CD14-positive monocyte (primary cell): ENCODE measurements at regions not wholly inside any gene's neighbourhood (a gene's known extent, or its start where the extent isn't known, plus 50 kb on each side); places are given as distances from the start of the nearest gene placed in this dataset.
"Not testable (repeated sequence)": the region's sequence is repeated elsewhere in the genome, so short reads cannot be mapped to it uniquely, and the experiment has no call there.

Experiments used
- DNase-seq, 3 donors: peaks; one replicate each; pipeline ENCODE4 v3.0.0-alpha.2; 2011 to 2022
- H2AFZ ChIP-seq: 2 replicates; pipeline ENCODE4 v1.6.0; 2012; ENCODE audit warnings: mild to moderate bottlenecking, low read depth, low read length, inconsistent platforms; ENCODE audit not compliant: insufficient read depth, poor library complexity, severe bottlenecking
- H3K27ac ChIP-seq, 2 donors: 1 replicate in 1 of 2; 2 replicates in 1 of 2; pipeline ENCODE4 v1.5.1; 2012 to 2013; ENCODE audit warnings: low read length in 2 of 2, control low read depth in 1 of 2, inconsistent platforms in 1 of 2, low read depth in 1 of 2, mild to moderate bottlenecking in 1 of 2
- H3K27me3 ChIP-seq, 2 donors: one replicate each; pipeline versions ENCODE4 v1.6.0 to v1.6.1; 2011 to 2013; ENCODE audit warnings: low read length in 2 of 2; ENCODE audit not compliant: control insufficient read depth in 2 of 2, insufficient read depth in 2 of 2
- H3K36me3 ChIP-seq, 2 donors: replicated peaks in 1 of 2; 1 replicate in 1 of 2; 2 replicates in 1 of 2; pipeline versions ENCODE4 v1.5.1 to v1.6.1; 2012 to 2013; ENCODE audit warnings: low read length in 2 of 2, control low read depth in 1 of 2, inconsistent platforms in 1 of 2, mild to moderate bottlenecking in 1 of 2; ENCODE audit not compliant: insufficient read depth in 2 of 2, control insufficient read depth in 1 of 2
- H3K4me1 ChIP-seq, 2 donors: 1 replicate in 1 of 2; 2 replicates in 1 of 2; pipeline versions ENCODE4 v1.5.1 to v1.6.1; 2012 to 2013; ENCODE audit warnings: low read length in 2 of 2, control low read depth in 1 of 2, inconsistent platforms in 1 of 2, mild to moderate bottlenecking in 1 of 2, moderate library complexity in 1 of 2; ENCODE audit not compliant: insufficient read depth in 2 of 2, control insufficient read depth in 1 of 2
- H3K4me2 ChIP-seq: replicated peaks from 2 replicates; pipeline ENCODE3; 2012; ENCODE audit warnings: low read length, moderate library complexity, mild to moderate bottlenecking; ENCODE audit not compliant: poor library complexity, severe bottlenecking; ENCODE audit errors: extremely low read depth
- H3K4me3 ChIP-seq, 3 experiments: fragments of 200-600 bp in 1 of 3; sonication (generic) in 1 of 3; replicated peaks in 1 of 3; 1 replicate in 2 of 3; 2 replicates in 1 of 3; pipeline ENCODE4 v1.5.1; 2011 to 2013; ENCODE audit warnings: low read length in 3 of 3, mild to moderate bottlenecking in 3 of 3, control low read depth in 2 of 3, low read depth in 2 of 3, inconsistent platforms in 1 of 3, moderate library complexity in 1 of 3
- H3K79me2 ChIP-seq: 2 replicates; pipeline ENCODE4 v1.6.0; 2012; ENCODE audit warnings: mild to moderate bottlenecking, control low read depth, inconsistent platforms, low read length, moderate library complexity; ENCODE audit not compliant: insufficient read depth
- H3K9ac ChIP-seq: 2 replicates; pipeline ENCODE4 v1.6.0; 2017; ENCODE audit warnings: low read length, mild to moderate bottlenecking; ENCODE audit not compliant: insufficient read depth, poor library complexity, severe bottlenecking
- H3K9me3 ChIP-seq, 2 donors: replicated peaks in 1 of 2; 1 replicate in 1 of 2; 2 replicates in 1 of 2; pipeline versions ENCODE4 v1.5.1 to v1.6.1; 2012 to 2013; ENCODE audit warnings: low read length in 2 of 2, control low read depth in 1 of 2; ENCODE audit not compliant: control insufficient read depth in 1 of 2, insufficient read depth in 1 of 2
- H4K20me1 ChIP-seq: 2 replicates; pipeline ENCODE4 v1.6.0; 2012; ENCODE audit warnings: mild to moderate bottlenecking, low read length, control low read depth, moderate library complexity; ENCODE audit not compliant: insufficient read depth
- H3K27ac Mint-ChIP-seq, 7 donors: one replicate each; pipeline ENCODE4 v1.8.0; 2020; ENCODE audit warnings: mild to moderate bottlenecking in 7 of 7, mixed read lengths in 7 of 7, moderate library complexity in 6 of 7, inconsistent platforms in 2 of 7
- H3K27me3 Mint-ChIP-seq, 3 donors: one replicate each; pipeline ENCODE4 v1.8.0; 2021 to 2022; ENCODE audit warnings: low read depth in 3 of 3, mild to moderate bottlenecking in 3 of 3, mixed read lengths in 3 of 3, moderate library complexity in 3 of 3, inconsistent platforms in 1 of 3
- H3K36me3 Mint-ChIP-seq, 2 donors: one replicate each; pipeline ENCODE4 v1.8.0; 2020; ENCODE audit warnings: mixed read lengths in 2 of 2, inconsistent platforms in 1 of 2, mild to moderate bottlenecking in 1 of 2
- H3K4me1 Mint-ChIP-seq: one replicate; pipeline ENCODE4 v1.8.0; 2020; ENCODE audit warnings: mild to moderate bottlenecking, mixed read lengths
- H3K4me3 Mint-ChIP-seq, 2 donors: one replicate each; pipeline ENCODE4 v1.8.0; 2020; ENCODE audit warnings: mild to moderate bottlenecking in 2 of 2, mixed read lengths in 2 of 2, moderate library complexity in 1 of 2
- H3K9me3 Mint-ChIP-seq, 7 donors: one replicate each; pipeline ENCODE4 v1.8.0; 2020 to 2022; ENCODE audit warnings: mixed read lengths in 7 of 7, mild to moderate bottlenecking in 6 of 7, moderate library complexity in 6 of 7, inconsistent platforms in 2 of 7
- WGBS: methylation state at CpG from one replicate; pipeline ENCODE4 v1.1.5; 2013; ENCODE audit warnings: missing lambda C conversion rate; ENCODE audit not compliant: insufficient coverage; 5-methylcytosine and 5-hydroxymethylcytosine counted together
- intact Hi-C, 2 donors: fragments of 100-400 bp; cut with micrococcal nuclease; formaldehyde crosslinking; loops; one replicate each; pipeline versions ENCODE4 v1.15.0 to v1.15.1; 2023
- TF ChIP-seq, protein P1 (sequence below): fragments of 200-600 bp; IDR thresholded peaks from one replicate; pipeline ENCODE4 v1.8.0; 2022; ENCODE audit warnings: antibody characterized with exemption, mild to moderate bottlenecking

DNA sequence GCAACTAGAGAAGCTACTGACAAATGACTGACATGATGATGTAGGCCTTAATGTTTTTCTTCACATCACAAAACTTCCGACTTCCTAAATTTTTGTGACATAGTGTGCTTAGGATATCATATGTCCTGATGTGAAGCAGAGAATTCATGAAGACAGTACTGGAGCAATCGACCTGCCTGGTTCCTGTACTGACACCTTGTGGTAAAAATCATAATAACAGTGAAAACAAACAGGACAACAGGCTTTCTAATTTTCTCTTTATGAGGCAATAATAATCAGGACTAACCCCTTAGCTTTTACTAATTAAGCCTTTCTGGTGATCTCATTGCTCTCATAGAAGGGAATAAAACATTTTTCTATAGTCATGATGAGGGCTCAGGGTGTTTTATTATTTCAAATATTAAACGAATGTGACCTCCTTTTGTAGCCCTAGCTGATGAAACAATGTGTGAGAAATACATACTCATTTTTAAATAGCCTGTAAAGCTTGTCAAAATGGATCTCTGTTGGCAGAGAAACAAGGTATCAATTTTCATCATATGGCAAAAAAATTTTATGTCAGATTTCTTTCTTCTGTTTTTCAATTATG lies 158.4 kb downstream of the TENT5D start:
- Mint-ChIP-seq H3K27ac (no peak overlapping the region), H3K27me3 (peaks cover 0 to 4% (median 0%) of the 10 kb centered on the region in 3 donors), H3K36me3 (no peaks in the 10 kb centered on the region), H3K4me1 (no peaks in the 10 kb centered on the region), H3K9me3 (peaks cover 1 to 8% (median 2%) of the 10 kb centered on the region in 7 donors), H3K4me3 (no peak overlapping the region)
- Histone ChIP-seq H3K9me3 (no peaks in the 10 kb centered on the region), H3K9ac (no peak overlapping the region), H3K79me2 (no peaks in the 10 kb centered on the region), H3K27ac (no peak overlapping the region), H3K27me3 (no peaks in the 10 kb centered on the region), H2AFZ (no peak overlapping the region), H3K4me1 (no peaks in the 10 kb centered on the region), H3K4me2 (no peak overlapping the region), H4K20me1 (no peaks in the 10 kb centered on the region), H3K36me3 (no peaks in the 10 kb centered on the region), H3K4me3 (no peak overlapping the region)
- no peak for DNase-seq
- TF ChIP-seq, protein P1, sequence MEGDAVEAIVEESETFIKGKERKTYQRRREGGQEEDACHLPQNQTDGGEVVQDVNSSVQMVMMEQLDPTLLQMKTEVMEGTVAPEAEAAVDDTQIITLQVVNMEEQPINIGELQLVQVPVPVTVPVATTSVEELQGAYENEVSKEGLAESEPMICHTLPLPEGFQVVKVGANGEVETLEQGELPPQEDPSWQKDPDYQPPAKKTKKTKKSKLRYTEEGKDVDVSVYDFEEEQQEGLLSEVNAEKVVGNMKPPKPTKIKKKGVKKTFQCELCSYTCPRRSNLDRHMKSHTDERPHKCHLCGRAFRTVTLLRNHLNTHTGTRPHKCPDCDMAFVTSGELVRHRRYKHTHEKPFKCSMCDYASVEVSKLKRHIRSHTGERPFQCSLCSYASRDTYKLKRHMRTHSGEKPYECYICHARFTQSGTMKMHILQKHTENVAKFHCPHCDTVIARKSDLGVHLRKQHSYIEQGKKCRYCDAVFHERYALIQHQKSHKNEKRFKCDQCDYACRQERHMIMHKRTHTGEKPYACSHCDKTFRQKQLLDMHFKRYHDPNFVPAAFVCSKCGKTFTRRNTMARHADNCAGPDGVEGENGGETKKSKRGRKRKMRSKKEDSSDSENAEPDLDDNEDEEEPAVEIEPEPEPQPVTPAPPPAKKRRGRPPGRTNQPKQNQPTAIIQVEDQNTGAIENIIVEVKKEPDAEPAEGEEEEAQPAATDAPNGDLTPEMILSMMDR = peak; percentile 26
- WGBS = no CpG with 5 or more reads among the region's 3 CpGs
- intact Hi-C loops = no loop called here

DNA sequence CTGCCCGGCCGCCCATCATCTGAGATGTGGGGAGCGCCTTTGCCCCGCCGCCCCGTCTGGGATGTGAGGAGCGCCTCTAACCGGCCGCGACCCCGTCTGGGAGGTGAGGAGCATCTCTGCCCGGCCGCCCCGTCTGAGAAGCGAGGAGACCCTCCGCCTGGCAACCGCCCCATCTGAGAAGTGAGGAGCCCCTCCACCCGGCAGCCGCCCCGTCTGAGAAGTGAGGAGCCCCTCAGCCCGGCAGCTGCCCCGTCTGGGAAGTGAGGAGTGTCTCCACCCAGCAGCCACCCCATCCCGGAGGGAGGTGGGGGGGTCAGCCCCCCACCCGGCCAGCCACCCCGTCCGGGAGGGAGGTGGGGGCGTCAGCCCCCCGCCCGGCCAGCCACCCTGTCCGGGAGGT lies 170.7 kb downstream of the TENT5D start:
- H2AFZ ChIP-seq, H3K9me3 ChIP-seq, DNase-seq, H3K27ac Mint-ChIP-seq, H3K27ac ChIP-seq, H3K4me1 ChIP-seq, H3K36me3 ChIP-seq, H3K4me2 ChIP-seq, H3K79me2 ChIP-seq, H3K27me3 Mint-ChIP-seq, H3K4me3 Mint-ChIP-seq, H4K20me1 ChIP-seq, H3K27me3 ChIP-seq, intact Hi-C loops, H3K4me1 Mint-ChIP-seq, H3K4me3 ChIP-seq, H3K36me3 Mint-ChIP-seq, H3K9ac ChIP-seq: not testable (repeated sequence)
- H3K9me3 Mint-ChIP-seq = peaks cover 0 to 16% (median 7%) of the 10 kb centered on the region in 7 donors
- no CpG with 5 or more reads among the region's 30 CpGs for whole genome bisulfite sequencing
